GM13977 (cell line): ENCODE measurements at regions not wholly inside any gene's neighbourhood (a gene's known extent, or its start where the extent isn't known, plus 50 kb on each side); places are given as distances from the start of the nearest gene placed in this dataset.
"Not testable (repeated sequence)": the region's sequence is repeated elsewhere in the genome, so short reads cannot be mapped to it uniquely, and the experiment has no call there.

Experiments used
- DNase-seq: peaks from one replicate; pipeline ENCODE4 v3.0.0; 2012; ENCODE audit warnings: low spot score
- in situ Hi-C: fragments of 300-500 bp; cut with MboI; formaldehyde crosslinking; loops from one replicate; pipeline ENCODE4 v1.12.0; 2022; ENCODE audit warnings: low sequenced_read_pairs, low pct_unique_long_range_greater_than_20kb, mixed read lengths, inconsistent platforms; ENCODE audit not compliant: unreplicated experiment
- TF ChIP-seq, protein P1 (sequence below): IDR thresholded peaks from 2 replicates; pipeline ENCODE4 v1.5.1; 2012; ENCODE audit warnings: mild to moderate bottlenecking, control low read depth; ENCODE audit not compliant: insufficient read depth; ENCODE audit errors: extremely low read depth, missing control alignments

DNA sequence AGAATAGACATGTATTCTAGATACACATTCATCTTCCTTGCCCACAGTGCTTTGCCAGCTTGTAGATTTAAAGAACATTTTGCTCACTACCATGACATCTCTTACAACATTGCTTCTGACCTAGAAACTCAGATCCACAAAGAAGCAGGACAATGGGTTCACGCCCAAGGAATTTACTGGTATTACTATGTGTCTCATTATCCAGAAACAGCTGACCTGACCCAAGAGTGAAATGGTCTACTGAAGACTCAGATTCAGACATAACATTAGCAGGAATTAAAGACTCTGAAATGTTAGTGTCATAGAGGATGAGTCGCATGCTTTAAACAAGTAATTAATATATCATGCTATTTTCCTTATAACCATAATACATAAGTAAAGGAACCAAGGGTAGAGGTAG, 731.4 kb downstream of the GALC start:
- in situ Hi-C loops = no loop called here
- no peak for DNase-seq
- TF ChIP-seq, protein P1, sequence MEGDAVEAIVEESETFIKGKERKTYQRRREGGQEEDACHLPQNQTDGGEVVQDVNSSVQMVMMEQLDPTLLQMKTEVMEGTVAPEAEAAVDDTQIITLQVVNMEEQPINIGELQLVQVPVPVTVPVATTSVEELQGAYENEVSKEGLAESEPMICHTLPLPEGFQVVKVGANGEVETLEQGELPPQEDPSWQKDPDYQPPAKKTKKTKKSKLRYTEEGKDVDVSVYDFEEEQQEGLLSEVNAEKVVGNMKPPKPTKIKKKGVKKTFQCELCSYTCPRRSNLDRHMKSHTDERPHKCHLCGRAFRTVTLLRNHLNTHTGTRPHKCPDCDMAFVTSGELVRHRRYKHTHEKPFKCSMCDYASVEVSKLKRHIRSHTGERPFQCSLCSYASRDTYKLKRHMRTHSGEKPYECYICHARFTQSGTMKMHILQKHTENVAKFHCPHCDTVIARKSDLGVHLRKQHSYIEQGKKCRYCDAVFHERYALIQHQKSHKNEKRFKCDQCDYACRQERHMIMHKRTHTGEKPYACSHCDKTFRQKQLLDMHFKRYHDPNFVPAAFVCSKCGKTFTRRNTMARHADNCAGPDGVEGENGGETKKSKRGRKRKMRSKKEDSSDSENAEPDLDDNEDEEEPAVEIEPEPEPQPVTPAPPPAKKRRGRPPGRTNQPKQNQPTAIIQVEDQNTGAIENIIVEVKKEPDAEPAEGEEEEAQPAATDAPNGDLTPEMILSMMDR = no peak

DNA sequence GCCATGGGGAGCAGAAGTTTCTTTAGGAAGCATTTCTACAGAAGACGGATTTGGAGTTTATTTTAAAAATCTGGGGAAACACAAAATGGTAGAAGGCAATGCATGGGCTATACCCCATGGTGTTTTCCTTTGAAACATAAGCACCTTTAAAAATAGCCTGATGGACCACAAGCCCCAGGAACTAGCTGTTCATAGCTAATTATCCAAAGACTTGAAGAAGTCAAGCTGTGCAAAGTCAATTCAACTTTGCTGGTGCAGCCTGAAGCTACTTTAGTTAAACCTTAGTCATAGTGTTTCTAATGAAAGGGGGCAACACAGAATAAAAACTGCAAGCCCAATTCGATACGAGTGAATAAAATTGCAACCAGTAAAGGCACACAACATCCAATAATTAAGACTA, 732.5 kb downstream of the GALC start:
- no peak for DNase-seq
- in situ Hi-C loops = no loop called here
- TF ChIP-seq, protein P1 = no peak

DNA sequence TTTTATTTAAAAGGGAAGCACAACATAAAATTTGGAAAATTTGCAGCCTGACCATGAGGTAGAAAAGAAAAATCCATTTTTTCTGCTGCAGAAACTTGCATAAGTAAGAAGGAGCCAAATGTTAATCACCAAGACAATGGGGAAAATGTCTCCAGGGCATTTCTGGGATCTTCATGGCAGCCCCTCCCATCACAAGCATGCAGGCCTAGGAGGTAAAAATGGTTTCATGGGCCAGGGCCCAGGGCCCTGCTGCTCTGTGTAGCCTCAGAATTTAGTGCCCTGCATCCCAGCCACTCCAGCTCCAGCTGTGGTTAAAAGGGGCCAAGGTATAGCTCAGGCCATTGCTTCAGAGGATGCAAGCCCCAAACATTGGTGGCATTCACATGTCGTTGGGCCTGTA, 735.6 kb downstream of the GALC start:
- TF ChIP-seq, protein P1 = no peak
- in situ Hi-C loops = no loop called here
- no peak for DNase-seq

DNA sequence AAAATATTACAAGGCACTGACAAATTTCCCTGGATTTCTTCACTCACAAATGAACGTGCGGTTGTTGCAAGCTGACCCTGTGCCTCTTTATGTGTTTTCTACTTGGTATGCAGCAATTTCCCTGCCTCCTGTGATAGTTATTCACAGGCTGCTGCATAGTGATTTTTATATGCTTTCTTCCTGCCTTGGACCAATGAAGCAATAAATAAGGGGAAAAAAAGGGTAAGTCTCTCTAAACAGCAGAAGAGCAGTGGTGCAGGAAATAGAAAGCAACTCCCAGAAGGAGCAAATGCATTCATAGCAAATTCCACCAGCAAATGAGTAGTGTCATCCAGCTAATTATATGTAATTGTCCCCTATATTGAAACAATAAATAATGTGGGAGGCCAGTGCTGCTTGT, 737.9 kb downstream of the GALC start:
- TF ChIP-seq, protein P1 = no peak
- in situ Hi-C loops = no loop called here
- DNase-seq = no peak

DNA sequence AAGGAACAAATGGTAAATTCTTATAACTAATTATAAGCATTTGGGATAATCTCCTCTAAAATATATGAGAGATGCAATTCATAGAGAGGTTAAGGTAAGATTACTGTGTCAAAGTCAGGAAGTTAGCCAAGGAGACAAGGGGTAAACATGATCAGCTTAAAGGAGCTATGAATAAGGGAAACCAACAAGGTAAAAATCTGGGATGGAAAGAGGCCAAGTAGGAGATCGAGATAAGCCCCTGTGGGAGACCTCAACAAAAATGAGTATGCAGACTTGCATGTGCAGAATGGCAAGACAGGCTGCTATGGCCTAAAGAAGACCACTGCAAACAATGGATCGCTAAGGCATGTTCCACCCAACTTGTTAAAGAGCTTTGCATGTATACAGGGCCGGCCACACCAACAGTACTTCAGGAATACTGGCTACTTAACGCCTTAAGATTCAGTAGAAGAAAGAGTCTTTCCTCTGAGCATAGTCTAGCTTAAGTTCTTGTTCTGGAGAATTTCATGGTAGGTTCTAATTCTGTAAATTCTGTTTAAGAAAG, 738.6 kb downstream of the GALC start:
- TF ChIP-seq, protein P1 = no peak
- DNase-seq = no peak
- in situ Hi-C loops = no loop called here

DNA sequence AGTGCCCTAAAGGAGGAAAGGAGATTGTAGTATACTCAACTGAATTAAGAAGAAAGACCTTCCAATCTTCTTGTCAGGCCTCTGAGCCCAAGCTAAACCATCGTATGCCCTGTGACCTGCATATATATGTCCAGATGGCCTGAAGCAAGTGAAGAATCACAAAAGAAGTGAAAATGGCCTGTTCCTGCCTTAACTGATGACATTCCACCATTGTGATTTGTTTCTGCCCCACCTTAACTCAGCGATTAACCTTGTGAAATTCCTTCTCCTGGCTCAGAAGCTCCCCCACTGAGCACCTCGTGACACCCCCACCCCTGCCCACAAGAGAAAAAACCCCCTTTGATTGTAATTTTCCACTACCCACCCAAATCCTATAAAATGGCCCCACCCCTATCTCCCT, 739.2 kb downstream of the GALC start:
- in situ Hi-C loops, DNase-seq: not testable (repeated sequence)

DNA sequence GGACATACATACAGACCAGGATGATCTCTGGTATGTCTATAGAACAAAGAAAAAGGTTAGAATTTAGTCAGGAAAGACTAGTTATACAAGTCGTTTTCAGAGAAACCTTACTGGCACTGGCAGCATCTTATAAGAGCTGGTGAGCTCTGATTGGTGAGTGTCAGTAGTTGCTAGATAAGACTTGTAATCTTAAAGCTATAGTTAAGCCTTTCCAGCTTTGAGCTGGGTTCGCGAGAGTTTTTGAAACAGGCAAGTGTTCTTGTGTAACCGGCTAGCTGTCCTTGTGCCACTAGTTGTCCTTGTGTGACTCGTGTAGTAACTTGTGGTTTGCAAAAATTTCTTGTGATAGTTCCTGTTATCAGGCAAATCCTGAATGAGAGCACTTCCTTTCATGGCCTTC, 740.9 kb downstream of the GALC start:
- in situ Hi-C loops = no loop called here
- no peak for DNase-seq
- TF ChIP-seq, protein P1 = no peak
